MM.1S (cell line): ENCODE measurements at regions not wholly inside any gene's neighbourhood (a gene's known extent, or its start where the extent isn't known, plus 50 kb on each side); places are given as distances from the start of the nearest gene placed in this dataset.

Experiments used
- EZH2 ChIP-seq: fragments of 300-600 bp; sonication (generic); optimal IDR thresholded peaks from 2 replicates; pipeline ENCODE3; 2017; ENCODE audit warnings: low read depth, mild to moderate bottlenecking, antibody characterized with exemption, low read length, mixed read lengths
- EZH2phosphoT487 ChIP-seq: fragments of 300-600 bp; sonication (generic); IDR thresholded peaks from 2 replicates; pipeline ENCODE4 v1.6.1; 2018; ENCODE audit warnings: antibody characterized with exemption, low read length
- TF ChIP-seq, protein P1 (sequence below): fragments of 300-600 bp; sonication (generic); IDR thresholded peaks from 2 replicates; pipeline ENCODE4 v1.5.1; 2016; ENCODE audit warnings: antibody characterized with exemption, low read length, mixed read lengths

GRCh38 chr16:35485915-35486314, 2026.5 kb downstream of the TP53TG3F start:
- TF ChIP-seq, protein P1, sequence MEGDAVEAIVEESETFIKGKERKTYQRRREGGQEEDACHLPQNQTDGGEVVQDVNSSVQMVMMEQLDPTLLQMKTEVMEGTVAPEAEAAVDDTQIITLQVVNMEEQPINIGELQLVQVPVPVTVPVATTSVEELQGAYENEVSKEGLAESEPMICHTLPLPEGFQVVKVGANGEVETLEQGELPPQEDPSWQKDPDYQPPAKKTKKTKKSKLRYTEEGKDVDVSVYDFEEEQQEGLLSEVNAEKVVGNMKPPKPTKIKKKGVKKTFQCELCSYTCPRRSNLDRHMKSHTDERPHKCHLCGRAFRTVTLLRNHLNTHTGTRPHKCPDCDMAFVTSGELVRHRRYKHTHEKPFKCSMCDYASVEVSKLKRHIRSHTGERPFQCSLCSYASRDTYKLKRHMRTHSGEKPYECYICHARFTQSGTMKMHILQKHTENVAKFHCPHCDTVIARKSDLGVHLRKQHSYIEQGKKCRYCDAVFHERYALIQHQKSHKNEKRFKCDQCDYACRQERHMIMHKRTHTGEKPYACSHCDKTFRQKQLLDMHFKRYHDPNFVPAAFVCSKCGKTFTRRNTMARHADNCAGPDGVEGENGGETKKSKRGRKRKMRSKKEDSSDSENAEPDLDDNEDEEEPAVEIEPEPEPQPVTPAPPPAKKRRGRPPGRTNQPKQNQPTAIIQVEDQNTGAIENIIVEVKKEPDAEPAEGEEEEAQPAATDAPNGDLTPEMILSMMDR, result no peak
- TF ChIP-seq EZH2, result no peak
- TF ChIP-seq EZH2phosphoT487, result no peak
